ENCODE measurements at regions not wholly inside any gene's neighbourhood (a gene's known extent, or its start where the extent isn't known, plus 50 kb on each side); places are given as distances from the start of the nearest gene placed in this dataset.

GRCh38 chr6:25215881-25216280 is 63.3 kb upstream of the CARMIL1 start:
- Histone ChIP-seq H3K4me1 (no peaks in the 10 kb centered on the region), H3K27ac (no peak overlapping the region), H3K27me3 (no peaks in the 10 kb centered on the region), H3K9me3 (no peaks in the 10 kb centered on the region), H3K4me3 (no peak overlapping the region), H3K36me3 (no peaks in the 10 kb centered on the region)
- intact Hi-C loops (cut with DNase I; ENCODE audit: low total_unique reads): no loop called here
- WGBS, 5 donors: 95 to 98% (median 96%) methylated on average over 7 of the region's 7 CpGs
- no peak for TF ChIP-seq POLR2A (IDR thresholded peaks at IDR 0.05)
- DNase-seq: no peak

- Histone ChIP-seq H3K4me1 (no peaks in the 10 kb centered on the region), H3K36me3 (no peaks in the 10 kb centered on the region), H3K9me3 (no peaks in the 10 kb centered on the region), H3K27me3 (no peaks in the 10 kb centered on the region), H3K27ac (no peak overlapping the region), H3K4me3 (no peak overlapping the region)
- no peak for DNase-seq
- intact Hi-C loops (cut with DNase I; ENCODE audit: low total_unique reads): no loop called here
- TF ChIP-seq POLR2A (IDR thresholded peaks at IDR 0.05): no peak
- no peak for TF ChIP-seq POLR2AphosphoS5 (IDR thresholded peaks at IDR 0.05)
- TF ChIP-seq EP300 (IDR thresholded peaks at IDR 0.05): no peak
- TF ChIP-seq CTCF (IDR thresholded peaks at IDR 0.05): no peak
- 83 to 96% (median 90%) methylated on average over 2 of the region's 2 CpGs for WGBS, 5 donors
These were observed 61.9 kb upstream of the CARMIL1 start for GRCh38 chr6:25217302-25217701.

- 79 to 84% (median 82%) methylated on average over 3 of the region's 3 CpGs for WGBS, 5 donors
- Histone ChIP-seq H3K27ac (no peak overlapping the region), H3K36me3 (no peaks in the 10 kb centered on the region), H3K4me3 (no peak overlapping the region), H3K27me3 (no peaks in the 10 kb centered on the region), H3K4me1 (no peaks in the 10 kb centered on the region), H3K9me3 (no peaks in the 10 kb centered on the region)
- intact Hi-C loops (cut with DNase I; ENCODE audit: low total_unique reads): no loop called here
- no peak for DNase-seq
- TF ChIP-seq CTCF (IDR thresholded peaks at IDR 0.05) (no peak), POLR2AphosphoS5 (IDR thresholded peaks at IDR 0.05) (no peak), POLR2A (IDR thresholded peaks at IDR 0.05) (no peak), EP300 (IDR thresholded peaks at IDR 0.05) (no peak)
These were observed 61.3 kb upstream of the CARMIL1 start for GRCh38 chr6:25217829-25218228.

GRCh38 chr6:25218346-25218745 is 60.8 kb upstream of the CARMIL1 start:
- TF ChIP-seq EP300 (IDR thresholded peaks at IDR 0.05) (no peak), POLR2AphosphoS5 (IDR thresholded peaks at IDR 0.05) (no peak), POLR2A (IDR thresholded peaks at IDR 0.05) (no peak), CTCF (IDR thresholded peaks at IDR 0.05) (no peak)
- Histone ChIP-seq H3K9me3 (no peaks in the 10 kb centered on the region), H3K27me3 (no peaks in the 10 kb centered on the region), H3K4me3 (no peak overlapping the region), H3K36me3 (no peaks in the 10 kb centered on the region), H3K4me1 (peaks cover 0 to 3% (median 2%) of the 10 kb centered on the region in 4 donors), H3K27ac (no peak overlapping the region)
- 54 to 84% (median 70%) methylated on average over 23 to 24 of the region's 24 CpGs for WGBS, 5 donors
- DNase-seq: peak in 1 of 2 donors; percentile 51
- intact Hi-C loops (cut with DNase I; ENCODE audit: low total_unique reads): no loop called here

- 0 to 58% (median 0%) methylated on average over 1 of the region's 1 CpG for WGBS, 5 donors
- Histone ChIP-seq H3K27me3 (no peaks in the 10 kb centered on the region), H3K4me1 (peaks cover 0 to 9% (median 8%) of the 10 kb centered on the region in 4 donors), H3K27ac (no peak overlapping the region), H3K4me3 (no peak overlapping the region), H3K36me3 (no peaks in the 10 kb centered on the region), H3K9me3 (no peaks in the 10 kb centered on the region)
- no peak for TF ChIP-seq CTCF (IDR thresholded peaks at IDR 0.05)
- no peak for TF ChIP-seq POLR2AphosphoS5 (IDR thresholded peaks at IDR 0.05)
- no peak for TF ChIP-seq EP300 (IDR thresholded peaks at IDR 0.05)
- TF ChIP-seq POLR2A (IDR thresholded peaks at IDR 0.05): no peak
- DNase-seq: no peak
- intact Hi-C loops (cut with DNase I; ENCODE audit: low total_unique reads): no loop called here
These were observed 59.8 kb upstream of the CARMIL1 start for GRCh38 chr6:25219216-25219916.
